T-cell (primary cell): ENCODE measurements at regions not wholly inside any gene's neighbourhood (a gene's known extent, or its start where the extent isn't known, plus 50 kb on each side); places are given as distances from the start of the nearest gene placed in this dataset.

Experiments
- ATAC-seq, 4 experiments: fragments of 200-7000 bp in 3 of 4; fragments of 150-1000 bp in 1 of 4; cut with Tn5 transposase; replicated peaks in 1 of 4; 1 replicate in 3 of 4; 2 replicates in 1 of 4; pipeline ENCODE4 v1.10.0; 2021; ENCODE audit warnings: moderate library complexity in 3 of 4, mild to moderate bottlenecking in 2 of 4, moderate number of reproducible peaks in 1 of 4
- CTCF ChIA-PET, 2 donors: fragments of 300-600 bp; sonication (Branson Sonifier 250); formaldehyde crosslinking; loops; one replicate each; lab custom pipeline; 2022; ENCODE audit warnings: antibody characterized with exemption in 2 of 2; lab: Charles Lee
- POLR2A ChIA-PET, 2 donors: fragments of 300-600 bp; sonication (Branson Sonifier 250); formaldehyde crosslinking; loops; one replicate each; lab custom pipeline; 2022; ENCODE audit warnings: antibody characterized with exemption in 2 of 2; lab: Charles Lee
- DNase-seq, 35 experiments: peaks; one replicate each; pipeline versions ENCODE4 v3.0.0 to v3.0.0-alpha.2; 2013 to 2023
- H3K27ac ChIP-seq: one replicate; pipeline ENCODE4 v1.5.1; 2013; ENCODE audit warnings: low read length
- H3K27me3 ChIP-seq, 2 experiments: replicated peaks in 1 of 2; 1 replicate in 1 of 2; 2 replicates in 1 of 2; pipeline versions ENCODE4 v1.6.1 to v1.7.0; 2013; ENCODE audit warnings: low read length in 1 of 2, mixed read lengths in 1 of 2; ENCODE audit not compliant: control insufficient read depth in 2 of 2, insufficient read depth in 2 of 2; ENCODE audit errors: extremely low read depth in 1 of 2
- H3K36me3 ChIP-seq, 2 donors: 1 replicate in 1 of 2; 2 replicates in 1 of 2; pipeline versions ENCODE4 v1.6.1 to v1.7.0; 2013; ENCODE audit warnings: low read length in 1 of 2; ENCODE audit not compliant: control insufficient read depth in 2 of 2, insufficient read depth in 1 of 2; ENCODE audit errors: extremely low read depth in 1 of 2
- H3K4me1 ChIP-seq, 2 experiments: 1 replicate in 1 of 2; 2 replicates in 1 of 2; pipeline versions ENCODE4 v1.6.1 to v1.7.0; 2013; ENCODE audit warnings: low read length in 2 of 2, mixed read lengths in 1 of 2; ENCODE audit not compliant: insufficient read depth in 2 of 2, control insufficient read depth in 1 of 2; ENCODE audit errors: extremely low read depth in 1 of 2
- H3K4me3 ChIP-seq, 2 donors: 1 replicate in 1 of 2; 2 replicates in 1 of 2; pipeline versions ENCODE4 v1.5.1 to v1.7.0; 2013; ENCODE audit warnings: mild to moderate bottlenecking in 2 of 2, low read length in 1 of 2, moderate library complexity in 1 of 2; ENCODE audit not compliant: control insufficient read depth in 1 of 2; ENCODE audit errors: extremely low read depth in 1 of 2
- H3K9me3 ChIP-seq: 2 replicates; pipeline ENCODE4 v1.7.0; 2013
- H3K27ac Mint-ChIP-seq, 2 donors: one replicate each; pipeline ENCODE4 v1.8.0; 2020 to 2021; ENCODE audit warnings: mild to moderate bottlenecking in 2 of 2, mixed read lengths in 2 of 2
- H3K27me3 Mint-ChIP-seq, 2 donors: one replicate each; pipeline ENCODE4 v1.8.0; 2021 to 2022; ENCODE audit warnings: mixed read lengths in 2 of 2
- H3K36me3 Mint-ChIP-seq: one replicate; pipeline ENCODE4 v1.8.0; 2021; ENCODE audit warnings: mixed read lengths
- H3K4me1 Mint-ChIP-seq, 3 donors: one replicate each; pipeline ENCODE4 v1.8.0; 2020 to 2022; ENCODE audit warnings: mixed read lengths in 3 of 3, mild to moderate bottlenecking in 1 of 3
- H3K4me3 Mint-ChIP-seq, 3 donors: one replicate each; pipeline ENCODE4 v1.8.0; 2020 to 2022; ENCODE audit warnings: mild to moderate bottlenecking in 3 of 3, mixed read lengths in 3 of 3, moderate library complexity in 3 of 3
- H3K9me3 Mint-ChIP-seq, 3 donors: one replicate each; pipeline ENCODE4 v1.8.0; 2020 to 2022; ENCODE audit warnings: mixed read lengths in 3 of 3
- WGBS: methylation state at CpG from one replicate; pipeline ENCODE4 v1.1.5; 2013; ENCODE audit warnings: missing lambda C conversion rate; ENCODE audit not compliant: insufficient coverage; 5-methylcytosine and 5-hydroxymethylcytosine counted together

DNA sequence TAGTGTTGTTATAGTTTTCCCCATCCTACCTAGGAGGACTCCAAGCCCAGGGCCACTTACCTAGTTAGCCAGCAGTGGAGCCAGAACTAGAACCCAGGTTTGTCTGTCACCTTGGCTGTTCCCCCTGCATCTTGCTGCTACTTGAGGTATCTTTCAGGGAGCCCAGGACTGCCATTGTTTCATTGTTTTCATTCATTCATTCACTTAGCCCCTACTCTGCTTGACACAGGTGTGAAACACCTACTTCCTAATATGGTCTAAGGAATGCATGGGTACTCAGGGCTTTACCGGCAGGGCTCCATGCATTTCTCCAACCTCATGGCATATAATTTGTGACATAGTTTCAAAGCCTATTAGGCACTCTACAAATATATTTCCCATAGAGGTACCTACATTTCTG lies 266.6 kb upstream of the TPM1 start:
- H3K27ac Mint-ChIP-seq: no peak overlapping the region
- no peaks in the 10 kb centered on the region for H3K9me3 ChIP-seq
- CTCF ChIA-PET: no interaction called here
- no peaks in the 10 kb centered on the region for H3K36me3 ChIP-seq
- POLR2A ChIA-PET: no interaction called here
- no peaks in the 10 kb centered on the region for H3K9me3 Mint-ChIP-seq
- ATAC-seq (no peak), DNase-seq (no peak)
- H3K27me3 ChIP-seq: no peaks in the 10 kb centered on the region
- no peak overlapping the region for H3K4me3 Mint-ChIP-seq
- no peaks in the 10 kb centered on the region for H3K27me3 Mint-ChIP-seq
- H3K4me1 Mint-ChIP-seq: no peaks in the 10 kb centered on the region
- H3K36me3 Mint-ChIP-seq: no peaks in the 10 kb centered on the region
- no CpG with 5 or more reads among the region's 1 CpG for WGBS
- no peak overlapping the region for H3K27ac ChIP-seq
- no peak overlapping the region for H3K4me3 ChIP-seq
- no peaks in the 10 kb centered on the region for H3K4me1 ChIP-seq

- DNase-seq (no peak), ATAC-seq (no peak)
- Mint-ChIP-seq H3K36me3 (no peaks in the 10 kb centered on the region), H3K4me3 (no peak overlapping the region), H3K27me3 (no peaks in the 10 kb centered on the region), H3K9me3 (no peaks in the 10 kb centered on the region), H3K4me1 (no peaks in the 10 kb centered on the region), H3K27ac (no peak overlapping the region)
- POLR2A ChIA-PET: no interaction called here
- no CpG with 5 or more reads among the region's 2 CpGs for WGBS
- Histone ChIP-seq H3K4me1 (no peaks in the 10 kb centered on the region), H3K27ac (no peak overlapping the region), H3K27me3 (peaks cover 0 to 4% of the 10 kb centered on the region in 2 experiments), H3K36me3 (no peaks in the 10 kb centered on the region), H3K9me3 (no peaks in the 10 kb centered on the region), H3K4me3 (no peak overlapping the region)
- CTCF ChIA-PET: no interaction called here
These were observed 264.9 kb upstream of the TPM1 start for GRCh38 chr15:62777671-62778070.

DNA sequence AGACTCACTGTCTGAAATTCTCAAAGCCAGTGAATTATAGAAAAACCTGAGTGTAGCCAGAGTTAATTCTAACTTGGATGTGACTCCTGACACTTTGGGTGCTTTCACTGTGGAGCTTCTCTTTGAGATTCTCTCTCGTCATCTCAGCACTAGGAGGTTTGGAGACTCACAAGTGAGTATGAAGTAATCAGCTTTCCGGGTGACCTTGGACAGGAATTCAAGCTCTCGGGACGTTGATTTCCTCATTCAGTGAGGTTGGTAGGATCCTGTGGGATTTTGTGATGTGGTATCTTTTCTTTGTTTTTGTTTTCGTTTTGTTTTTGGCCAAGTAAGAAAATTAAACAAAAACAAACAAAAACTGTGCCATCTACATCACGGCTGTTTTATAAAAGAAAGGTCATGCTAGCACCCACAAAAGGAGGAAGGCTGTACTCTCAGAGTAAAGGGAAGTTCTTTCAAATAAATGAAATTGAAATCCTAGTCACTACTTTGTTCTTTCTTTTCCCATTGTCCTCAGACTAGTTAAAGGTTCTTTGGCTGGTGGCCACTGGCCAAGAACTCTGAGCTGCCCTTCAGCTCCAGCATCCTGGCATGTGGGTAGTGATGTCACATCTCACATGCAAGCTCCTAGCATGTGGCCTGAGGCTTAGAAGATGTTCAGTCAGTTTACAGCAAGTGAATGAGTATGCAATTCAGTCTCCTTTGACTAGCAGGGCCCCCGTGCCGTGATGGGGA lies 263.3 kb upstream of the TPM1 start:
- WGBS: 100% methylated on average over 2 of the region's 8 CpGs
- ChIA-PET CTCF (no interaction called here), POLR2A (no interaction called here)
- Mint-ChIP-seq H3K27ac (no peak overlapping the region), H3K9me3 (no peaks in the 10 kb centered on the region), H3K36me3 (no peaks in the 10 kb centered on the region), H3K4me1 (no peaks in the 10 kb centered on the region), H3K4me3 (no peak overlapping the region), H3K27me3 (peaks cover 1 to 3% of the 10 kb centered on the region in 2 donors)
- Histone ChIP-seq H3K9me3 (no peaks in the 10 kb centered on the region), H3K27ac (no peak overlapping the region), H3K36me3 (no peaks in the 10 kb centered on the region), H3K27me3 (peaks cover 0 to 12% of the 10 kb centered on the region in 2 experiments), H3K4me1 (no peaks in the 10 kb centered on the region), H3K4me3 (no peak overlapping the region)
- ATAC-seq: no peak
- no peak for DNase-seq

DNA sequence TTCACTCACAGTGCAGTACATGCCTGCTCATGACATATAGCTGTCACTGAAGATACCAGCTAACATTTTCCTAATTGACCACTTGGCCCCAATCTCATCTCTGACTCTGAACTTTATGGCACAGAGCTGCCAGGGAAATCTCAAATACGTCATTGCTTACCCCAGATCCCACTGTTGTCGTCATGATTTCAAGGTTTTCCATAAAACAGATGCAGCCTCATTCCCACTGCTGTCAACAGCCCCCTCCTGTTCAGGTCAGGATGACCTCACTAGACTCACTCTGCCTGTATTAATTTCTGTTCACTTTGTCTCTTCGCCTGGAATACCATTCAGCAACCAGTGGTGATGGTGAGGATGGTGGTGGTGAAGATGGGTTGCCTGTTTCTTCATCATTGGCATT lies 262.6 kb upstream of the TPM1 start:
- Mint-ChIP-seq H3K36me3 (no peaks in the 10 kb centered on the region), H3K27ac (no peak overlapping the region), H3K4me3 (no peak overlapping the region), H3K27me3 (peaks cover 1 to 5% of the 10 kb centered on the region in 2 donors), H3K9me3 (no peaks in the 10 kb centered on the region), H3K4me1 (no peaks in the 10 kb centered on the region)
- Histone ChIP-seq H3K36me3 (no peaks in the 10 kb centered on the region), H3K4me1 (no peaks in the 10 kb centered on the region), H3K27ac (no peak overlapping the region), H3K9me3 (no peaks in the 10 kb centered on the region), H3K27me3 (peaks cover 0 to 12% of the 10 kb centered on the region in 2 experiments), H3K4me3 (no peak overlapping the region)
- no peak for DNase-seq
- ATAC-seq: no peak
- CTCF ChIA-PET: no interaction called here
- POLR2A ChIA-PET: no interaction called here
- 79% methylated on average over 2 of the region's 3 CpGs for WGBS

DNA sequence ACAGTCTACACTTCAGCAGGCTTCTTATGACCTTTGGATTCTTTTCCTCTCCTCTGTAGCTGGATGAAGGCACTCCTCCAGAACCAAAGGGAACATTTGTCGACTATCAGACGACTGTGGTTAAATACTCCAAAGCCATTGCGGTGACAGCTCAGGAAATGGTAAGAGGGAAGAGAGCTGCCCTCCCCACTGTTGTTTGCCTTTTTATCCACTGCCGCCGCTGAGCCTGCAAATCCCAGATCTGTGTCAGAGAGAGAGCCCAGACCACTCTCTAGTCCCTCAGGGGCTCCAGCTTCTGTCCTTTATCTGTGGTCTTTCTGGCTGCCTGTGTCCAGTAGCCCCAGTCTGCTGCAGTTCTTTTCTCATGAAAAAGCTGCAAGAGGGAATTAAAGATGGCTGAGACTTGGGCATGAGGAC lies 261.5 kb upstream of the TPM1 start:
- Histone ChIP-seq H3K4me3 (no peak overlapping the region), H3K27me3 (peaks cover 0 to 12% of the 10 kb centered on the region in 2 experiments), H3K9me3 (no peaks in the 10 kb centered on the region), H3K36me3 (no peaks in the 10 kb centered on the region), H3K27ac (no peak overlapping the region), H3K4me1 (no peaks in the 10 kb centered on the region)
- ChIA-PET POLR2A (no interaction called here), CTCF (no interaction called here)
- Mint-ChIP-seq H3K4me3 (no peak overlapping the region), H3K27me3 (peaks cover 1 to 5% of the 10 kb centered on the region in 2 donors), H3K9me3 (no peaks in the 10 kb centered on the region), H3K27ac (no peak overlapping the region), H3K4me1 (no peaks in the 10 kb centered on the region), H3K36me3 (no peaks in the 10 kb centered on the region)
- WGBS: 0% methylated on average over 1 of the region's 5 CpGs
- ATAC-seq (no peak), DNase-seq (no peak)

- WGBS: 78% methylated on average over 10 of the region's 11 CpGs
- Mint-ChIP-seq H3K9me3 (no peaks in the 10 kb centered on the region), H3K27me3 (peaks cover 1 to 5% of the 10 kb centered on the region in 2 donors), H3K4me3 (no peak overlapping the region), H3K4me1 (no peaks in the 10 kb centered on the region), H3K36me3 (no peaks in the 10 kb centered on the region), H3K27ac (no peak overlapping the region)
- ATAC-seq (no peak), DNase-seq (peak in 1 of 35 experiments; percentile 20)
- CTCF ChIA-PET: no interaction called here
- Histone ChIP-seq H3K9me3 (no peaks in the 10 kb centered on the region), H3K4me1 (no peaks in the 10 kb centered on the region), H3K27ac (no peak overlapping the region), H3K27me3 (peaks cover 0 to 15% of the 10 kb centered on the region in 2 experiments), H3K36me3 (no peaks in the 10 kb centered on the region), H3K4me3 (no peak overlapping the region)
- POLR2A ChIA-PET: no interaction called here
These were observed 260.3 kb upstream of the TPM1 start for GRCh38 chr15:62782071-62782841.
